ENCODE measurements at regions not wholly inside any gene's neighbourhood (a gene's known extent, or its start where the extent isn't known, plus 50 kb on each side); places are given as distances from the start of the nearest gene placed in this dataset.
A peak's percentile ranks its signal among the peaks of the same experiment; 100 is the strongest.
"Not testable (repeated sequence)": the region's sequence is repeated elsewhere in the genome, so short reads cannot be mapped to it uniquely, and the experiment has no call there.

GRCh38 chr2:204143216-204144014, 206.9 kb downstream of the ICOS start:
- DNase-seq (ENCODE audit: low read depth in 3 of 3): no peak

- DNase-seq (ENCODE audit: low read depth in 3 of 3): no peak
Measured at GRCh38 chr2:204144492-204144891, 207.9 kb downstream of the ICOS start.

GRCh38 chr2:204145263-204145751, 208.7 kb downstream of the ICOS start:
- peak; percentile 51 to 68 (median 56) for DNase-seq (ENCODE audit: low read depth in 3 of 3)

- DNase-seq (ENCODE audit: low read depth in 3 of 3): no peak
Measured at GRCh38 chr2:204145791-204146190, 209.2 kb downstream of the ICOS start.

GRCh38 chr2:204147040-204147439, 210.5 kb downstream of the ICOS start:
- DNase-seq (ENCODE audit: low read depth in 3 of 3): not testable (repeated sequence)

GRCh38 chr2:204150721-204151120, 214.2 kb downstream of the ICOS start:
- DNase-seq (ENCODE audit: low read depth in 3 of 3): no peak

GRCh38 chr2:204152616-204153015, 216.1 kb downstream of the ICOS start:
- no peak for DNase-seq (ENCODE audit: low read depth in 3 of 3)

GRCh38 chr2:204154863-204155262, 218.3 kb downstream of the ICOS start:
- DNase-seq (ENCODE audit: low read depth in 3 of 3): no peak

- DNase-seq (ENCODE audit: low read depth in 3 of 3): no peak
Measured at GRCh38 chr2:204156456-204156855, 219.9 kb downstream of the ICOS start.

- no peak for DNase-seq (ENCODE audit: low read depth in 3 of 3)
Measured at GRCh38 chr2:204157684-204158083, 221.1 kb downstream of the ICOS start.

GRCh38 chr2:204159526-204159925, 223.0 kb downstream of the ICOS start:
- DNase-seq (ENCODE audit: low read depth in 3 of 3): no peak

- DNase-seq (ENCODE audit: low read depth in 3 of 3): no peak
Measured at GRCh38 chr2:204160989-204161388, 224.4 kb downstream of the ICOS start.

- no peak for DNase-seq (ENCODE audit: low read depth in 3 of 3)
Measured at GRCh38 chr2:204161886-204162285, 225.3 kb downstream of the ICOS start.

GRCh38 chr2:204166961-204167360, 230.4 kb downstream of the ICOS start:
- no peak for DNase-seq (ENCODE audit: low read depth in 3 of 3)

GRCh38 chr2:204167670-204168069, 231.1 kb downstream of the ICOS start:
- not testable (repeated sequence) for DNase-seq (ENCODE audit: low read depth in 3 of 3)

- no peak for DNase-seq (ENCODE audit: low read depth in 3 of 3)
Measured at GRCh38 chr2:204170411-204170810, 233.8 kb downstream of the ICOS start.

GRCh38 chr2:204171432-204172144, 235.0 kb downstream of the ICOS start:
- no peak for DNase-seq (ENCODE audit: low read depth in 3 of 3)

GRCh38 chr2:204172145-204172600, 235.6 kb downstream of the ICOS start:
- no peak for DNase-seq (ENCODE audit: low read depth in 3 of 3)

- no peak for DNase-seq (ENCODE audit: low read depth in 3 of 3)
Measured at GRCh38 chr2:204174034-204174433, 237.5 kb downstream of the ICOS start.

GRCh38 chr2:204175552-204176271, 239.1 kb downstream of the ICOS start:
- no peak for DNase-seq (ENCODE audit: low read depth in 3 of 3)

GRCh38 chr2:204176306-204176705, 239.7 kb downstream of the ICOS start:
- no peak for DNase-seq (ENCODE audit: low read depth in 3 of 3)
